Activated CD4-positive, alpha-beta T cell treated with anti-CD3 and anti-CD28 coated beads, Interleukin-2, amount 10 ng/mL, durations not matched to agents 7 days and 5 days (primary cell): ENCODE measurements at regions not wholly inside any gene's neighbourhood (a gene's known extent, or its start where the extent isn't known, plus 50 kb on each side); places are given as distances from the start of the nearest gene placed in this dataset.

Experiments used
- CTCF ChIA-PET: fragments of 350-600 bp; sonication (Branson Sonifier 250); formaldehyde crosslinking; loops from one replicate; lab custom pipeline; 2021; ENCODE audit warnings: antibody characterized with exemption; lab: Charles Lee
- POLR2A ChIA-PET: fragments of 350-600 bp; sonication (Branson Sonifier 250); formaldehyde crosslinking; loops from one replicate; lab custom pipeline; 2021; ENCODE audit warnings: antibody characterized with exemption; lab: Charles Lee
- DNase-seq: peaks from one replicate; pipeline ENCODE4 v3.0.0-alpha.2; 2020
- H3K27ac Mint-ChIP-seq: one replicate; pipeline ENCODE4 v1.8.0; 2021; ENCODE audit warnings: mild to moderate bottlenecking, moderate library complexity, mixed read lengths
- H3K27me3 Mint-ChIP-seq: one replicate; pipeline ENCODE4 v1.8.0; 2021; ENCODE audit warnings: mixed read lengths
- H3K36me3 Mint-ChIP-seq: one replicate; pipeline ENCODE4 v1.8.0; 2021; ENCODE audit warnings: low read depth, mixed read lengths
- H3K4me1 Mint-ChIP-seq: one replicate; pipeline ENCODE4 v1.8.0; 2021; ENCODE audit warnings: mixed read lengths
- H3K4me3 Mint-ChIP-seq: one replicate; pipeline ENCODE4 v1.8.0; 2021; ENCODE audit warnings: mild to moderate bottlenecking, moderate library complexity, mixed read lengths
- H3K9me3 Mint-ChIP-seq: one replicate; pipeline ENCODE4 v1.8.0; 2021; ENCODE audit warnings: mixed read lengths

DNA sequence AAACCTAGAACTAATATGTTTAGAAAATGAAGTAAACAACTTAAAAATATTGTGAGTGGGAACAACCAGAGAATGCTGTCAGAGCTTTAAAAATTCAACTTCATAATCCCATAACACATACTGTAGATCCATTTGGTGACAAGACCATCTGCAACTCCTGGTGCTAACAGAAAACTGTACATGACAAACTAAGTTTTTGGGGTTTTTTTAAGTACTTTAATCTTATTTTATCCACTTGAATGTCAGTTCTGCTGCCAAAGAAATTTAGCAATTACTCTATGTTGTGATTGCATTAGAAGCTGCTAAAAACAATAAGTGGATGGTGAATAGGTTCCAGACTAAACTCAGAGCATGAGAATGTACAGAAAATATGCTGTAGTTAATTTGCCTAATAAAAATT lies 345.4 kb downstream of the COL12A1 start:
- POLR2A ChIA-PET: no interaction called here
- CTCF ChIA-PET: no interaction called here

DNA sequence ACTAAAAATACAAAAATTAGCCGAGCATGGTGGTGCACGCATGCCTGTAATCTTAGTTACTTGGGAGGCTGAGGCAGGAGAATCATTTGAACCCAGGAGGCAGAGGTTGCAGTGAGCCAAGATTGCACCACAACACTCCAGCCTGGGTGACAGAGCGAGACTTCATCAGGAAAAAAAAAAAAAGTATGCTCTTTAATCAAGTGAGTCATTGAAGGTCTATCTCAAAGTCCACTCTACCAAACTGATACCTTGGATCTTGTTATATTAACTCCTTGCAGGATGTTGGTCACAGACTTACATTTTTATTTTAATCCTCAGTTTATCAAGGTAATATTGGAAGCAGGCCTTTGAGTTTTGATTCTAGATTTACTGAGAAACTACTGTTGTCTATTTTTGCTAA lies 348.7 kb downstream of the COL12A1 start:
- no peaks in the 10 kb centered on the region for H3K27me3 Mint-ChIP-seq
- no peak overlapping the region for H3K4me3 Mint-ChIP-seq
- no peak overlapping the region for H3K27ac Mint-ChIP-seq
- H3K4me1 Mint-ChIP-seq: no peaks in the 10 kb centered on the region
- ChIA-PET POLR2A (no interaction called here), CTCF (no interaction called here)
- no peaks in the 10 kb centered on the region for H3K36me3 Mint-ChIP-seq
- H3K9me3 Mint-ChIP-seq: no peaks in the 10 kb centered on the region
- no peak for DNase-seq

More for the DNA sequence above, 345.4 kb downstream of the COL12A1 start:
- H3K27ac Mint-ChIP-seq: no peak overlapping the region
- H3K9me3 Mint-ChIP-seq: no peaks in the 10 kb centered on the region
- H3K27me3 Mint-ChIP-seq: no peaks in the 10 kb centered on the region
- no peaks in the 10 kb centered on the region for H3K4me1 Mint-ChIP-seq
- no peaks in the 10 kb centered on the region for H3K36me3 Mint-ChIP-seq
- no peak overlapping the region for H3K4me3 Mint-ChIP-seq
- no peak for DNase-seq

DNA sequence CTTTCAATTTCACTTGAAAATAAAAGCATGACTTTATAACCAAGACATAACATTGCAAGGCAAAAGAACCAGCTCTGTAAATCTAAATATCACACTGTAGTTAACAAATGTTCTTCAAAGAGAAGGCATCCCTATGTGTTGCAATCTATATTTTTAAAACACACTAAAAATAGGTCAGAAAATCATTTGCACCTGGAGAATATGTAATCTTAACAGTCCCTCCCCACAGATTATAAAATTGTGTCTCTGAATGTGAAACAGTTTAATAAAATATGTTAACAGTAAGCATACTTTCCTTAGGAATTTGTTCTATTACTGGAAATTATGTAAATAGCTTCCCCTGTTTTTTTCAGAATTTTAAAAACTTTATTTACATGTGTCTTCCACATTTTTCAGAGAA lies 351.9 kb downstream of the COL12A1 start:
- Mint-ChIP-seq H3K27me3 (no peaks in the 10 kb centered on the region), H3K36me3 (no peaks in the 10 kb centered on the region), H3K9me3 (no peaks in the 10 kb centered on the region), H3K4me3 (no peak overlapping the region), H3K4me1 (no peaks in the 10 kb centered on the region), H3K27ac (no peak overlapping the region)
- CTCF ChIA-PET: no interaction called here
- no peak for DNase-seq
- POLR2A ChIA-PET: no interaction called here

DNA sequence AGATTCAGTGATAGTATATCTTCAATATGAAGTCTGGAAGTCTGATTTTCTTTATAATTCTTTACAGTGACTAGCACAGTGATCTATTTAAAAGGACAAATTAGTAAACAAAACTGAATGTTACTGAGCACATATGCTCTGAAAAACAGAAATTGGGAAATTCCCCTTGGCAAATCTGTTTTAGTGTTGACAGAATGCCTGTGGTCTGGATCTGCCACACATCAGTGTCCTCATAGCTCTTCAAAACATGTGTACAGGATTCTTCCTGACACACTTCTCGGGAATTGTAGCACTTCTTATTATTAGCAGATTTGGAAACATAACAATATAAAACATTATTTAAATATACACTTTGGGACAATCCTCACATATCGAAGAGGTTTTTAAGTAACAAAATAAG lies 354.3 kb downstream of the COL12A1 start:
- Mint-ChIP-seq H3K4me3 (no peak overlapping the region), H3K9me3 (no peaks in the 10 kb centered on the region), H3K36me3 (no peaks in the 10 kb centered on the region), H3K27ac (no peak overlapping the region), H3K4me1 (no peaks in the 10 kb centered on the region), H3K27me3 (no peaks in the 10 kb centered on the region)
- ChIA-PET CTCF (no interaction called here), POLR2A (no interaction called here)
- no peak for DNase-seq

DNA sequence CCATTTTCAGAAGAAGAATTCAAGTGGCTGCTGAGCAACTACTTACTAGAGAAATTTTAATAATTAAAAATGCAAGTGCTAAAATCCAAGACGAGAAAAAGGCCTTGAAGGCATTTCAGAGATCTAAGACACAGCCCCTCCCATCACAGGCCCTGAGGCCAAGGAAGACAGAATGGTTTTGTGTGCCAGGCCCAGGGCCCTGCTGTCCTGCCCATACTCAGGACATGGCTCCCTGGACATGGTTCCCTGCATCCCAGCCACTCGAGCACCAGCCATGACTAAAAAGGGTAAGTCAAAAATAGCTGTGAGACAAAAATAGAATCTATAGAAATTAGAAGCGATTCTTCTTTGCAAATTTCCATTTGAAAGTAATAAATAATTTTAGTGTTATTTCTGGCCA lies 364.9 kb downstream of the COL12A1 start:
- H3K27ac Mint-ChIP-seq: no peak overlapping the region
- H3K4me3 Mint-ChIP-seq: no peak overlapping the region
- no peak for DNase-seq
- no peaks in the 10 kb centered on the region for H3K36me3 Mint-ChIP-seq
- ChIA-PET CTCF (no interaction called here), POLR2A (no interaction called here)
- no peaks in the 10 kb centered on the region for H3K4me1 Mint-ChIP-seq
- H3K27me3 Mint-ChIP-seq: no peaks in the 10 kb centered on the region
- peaks cover 4% of the 10 kb centered on the region for H3K9me3 Mint-ChIP-seq

DNA sequence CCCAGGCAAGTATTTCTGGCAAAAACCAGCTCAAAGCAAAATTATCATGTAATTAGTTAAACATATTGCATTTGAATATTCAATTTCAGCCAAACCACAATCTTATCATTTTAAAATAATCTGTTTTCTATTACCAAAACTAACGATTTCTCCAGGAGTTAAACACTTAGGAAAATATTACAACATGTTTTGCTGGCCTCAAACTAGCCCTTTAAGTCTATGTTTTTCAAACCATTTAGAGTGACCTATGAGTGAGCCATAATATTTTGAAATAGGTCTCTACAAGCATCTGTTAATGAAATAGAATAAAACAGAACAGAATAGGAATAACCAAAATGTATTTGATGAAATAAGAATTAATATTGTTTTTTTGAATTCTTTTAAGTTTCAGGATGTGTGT lies 370.9 kb downstream of the COL12A1 start:
- POLR2A ChIA-PET: no interaction called here
- no peaks in the 10 kb centered on the region for H3K4me1 Mint-ChIP-seq
- no peak overlapping the region for H3K4me3 Mint-ChIP-seq
- no peak overlapping the region for H3K27ac Mint-ChIP-seq
- no peaks in the 10 kb centered on the region for H3K27me3 Mint-ChIP-seq
- CTCF ChIA-PET: no interaction called here
- H3K9me3 Mint-ChIP-seq: peaks cover 3% of the 10 kb centered on the region
- H3K36me3 Mint-ChIP-seq: no peaks in the 10 kb centered on the region
- no peak for DNase-seq

DNA sequence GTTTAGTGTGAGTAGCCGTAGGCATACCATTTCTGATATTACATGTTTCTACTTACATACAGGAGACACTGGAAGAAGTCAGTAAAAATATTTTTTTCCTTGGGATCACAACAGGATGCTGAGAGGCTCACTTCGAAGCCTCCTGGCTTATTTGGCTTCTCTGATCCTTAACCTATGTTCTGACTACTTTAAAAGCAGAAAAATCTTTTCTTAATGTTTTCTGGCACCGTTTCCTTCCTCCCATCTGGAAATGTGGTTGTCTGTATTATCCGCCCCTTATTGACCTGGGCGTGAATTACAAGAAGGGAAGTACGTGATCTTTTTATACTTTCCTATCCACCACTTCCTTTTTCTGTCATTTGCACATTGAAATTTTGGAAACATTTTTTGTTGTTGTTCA lies 379.6 kb downstream of the COL12A1 start:
- Mint-ChIP-seq H3K36me3 (no peaks in the 10 kb centered on the region), H3K27ac (no peak overlapping the region), H3K4me1 (no peaks in the 10 kb centered on the region), H3K9me3 (peaks cover 8% of the 10 kb centered on the region), H3K4me3 (no peak overlapping the region), H3K27me3 (no peaks in the 10 kb centered on the region)
- ChIA-PET POLR2A (no interaction called here), CTCF (no interaction called here)
- no peak for DNase-seq

DNA sequence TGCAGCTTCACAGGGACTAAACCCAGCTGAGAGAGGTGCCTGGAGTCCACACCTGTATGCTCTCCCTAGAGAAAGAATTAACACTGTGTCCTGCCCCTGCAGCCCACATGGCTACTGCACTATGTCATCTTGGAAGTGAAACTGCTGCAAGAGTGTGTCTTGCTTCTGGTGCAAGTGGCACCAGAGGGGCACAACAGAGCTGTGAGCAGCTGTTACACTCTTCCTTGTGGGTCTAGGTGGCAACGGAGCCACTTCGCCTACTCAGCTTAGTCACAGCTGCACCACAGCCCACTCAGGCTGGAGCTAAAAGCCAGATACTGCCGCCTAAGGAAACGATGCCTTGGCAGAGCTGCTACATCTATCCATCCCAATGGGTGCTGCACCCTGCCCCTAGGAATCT lies 391.4 kb downstream of the COL12A1 start:
- Mint-ChIP-seq H3K27ac (no peak overlapping the region), H3K27me3 (no peaks in the 10 kb centered on the region), H3K4me1 (no peaks in the 10 kb centered on the region), H3K9me3 (peaks cover 10% of the 10 kb centered on the region), H3K4me3 (no peak overlapping the region), H3K36me3 (no peaks in the 10 kb centered on the region)
- no peak for DNase-seq
- ChIA-PET CTCF (no interaction called here), POLR2A (no interaction called here)

DNA sequence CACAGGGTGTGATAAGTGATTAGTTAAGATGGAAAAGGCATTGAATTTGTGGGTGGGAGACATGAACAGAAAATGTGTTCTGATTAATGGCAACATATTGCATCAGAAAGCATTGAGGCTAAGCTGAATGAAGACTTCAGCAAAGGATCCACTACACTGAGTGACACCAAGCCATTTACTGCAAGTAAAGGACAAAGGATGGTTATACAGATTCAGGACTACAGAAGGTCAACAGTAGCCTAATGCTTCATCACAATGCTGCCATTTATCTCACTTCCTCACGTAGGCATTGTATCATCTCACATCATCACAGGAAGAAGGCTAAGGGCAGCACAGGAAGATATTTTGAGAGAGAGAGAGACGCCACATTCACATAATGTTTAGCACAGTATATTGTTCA lies 398.2 kb downstream of the COL12A1 start:
- Mint-ChIP-seq H3K9me3 (no peaks in the 10 kb centered on the region), H3K27ac (no peak overlapping the region), H3K4me3 (no peak overlapping the region), H3K27me3 (no peaks in the 10 kb centered on the region), H3K4me1 (no peaks in the 10 kb centered on the region), H3K36me3 (no peaks in the 10 kb centered on the region)
- POLR2A ChIA-PET: no interaction called here
- DNase-seq: no peak
- CTCF ChIA-PET: no interaction called here

DNA sequence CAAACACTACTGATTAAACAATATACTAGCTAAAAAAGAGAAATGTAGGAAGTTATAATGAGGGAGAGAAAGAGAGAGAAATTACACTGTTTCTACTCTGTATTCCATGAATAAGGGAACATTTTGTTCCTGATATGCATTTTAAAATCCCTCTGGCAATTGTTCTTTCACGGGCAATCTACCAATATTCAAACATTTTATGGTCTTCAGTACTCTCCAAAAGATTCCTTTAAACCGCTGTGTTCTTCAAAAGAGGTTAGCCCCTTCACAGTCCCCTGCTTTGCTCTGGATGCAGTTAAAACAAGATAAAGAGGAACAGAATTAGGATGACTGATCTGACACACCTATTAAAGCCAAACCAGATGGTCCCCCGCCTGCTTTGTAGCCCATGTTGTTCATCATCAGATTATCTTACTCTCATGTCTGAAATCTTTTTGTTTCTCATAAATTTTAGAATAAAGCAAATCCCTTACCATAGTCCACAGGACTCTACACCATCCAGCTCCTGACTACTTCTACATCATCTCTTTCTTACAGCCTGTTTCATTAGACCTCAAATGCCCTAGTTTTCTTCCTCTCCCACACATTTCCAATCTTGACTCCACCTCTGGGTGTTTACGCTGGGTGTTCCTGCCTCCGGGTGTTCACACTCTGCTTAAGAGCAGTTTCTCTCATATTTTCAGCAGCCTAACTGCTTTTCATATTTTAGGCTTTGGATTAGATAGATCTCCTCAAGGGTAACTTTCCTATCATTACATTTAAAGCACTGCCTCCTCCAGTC lies 399.7 kb downstream of the COL12A1 start:
- Mint-ChIP-seq H3K27ac (no peak overlapping the region), H3K36me3 (no peaks in the 10 kb centered on the region), H3K4me3 (no peak overlapping the region), H3K4me1 (no peaks in the 10 kb centered on the region), H3K27me3 (no peaks in the 10 kb centered on the region), H3K9me3 (no peaks in the 10 kb centered on the region)
- CTCF ChIA-PET: no interaction called here
- DNase-seq: no peak
- POLR2A ChIA-PET: no interaction called here

DNA sequence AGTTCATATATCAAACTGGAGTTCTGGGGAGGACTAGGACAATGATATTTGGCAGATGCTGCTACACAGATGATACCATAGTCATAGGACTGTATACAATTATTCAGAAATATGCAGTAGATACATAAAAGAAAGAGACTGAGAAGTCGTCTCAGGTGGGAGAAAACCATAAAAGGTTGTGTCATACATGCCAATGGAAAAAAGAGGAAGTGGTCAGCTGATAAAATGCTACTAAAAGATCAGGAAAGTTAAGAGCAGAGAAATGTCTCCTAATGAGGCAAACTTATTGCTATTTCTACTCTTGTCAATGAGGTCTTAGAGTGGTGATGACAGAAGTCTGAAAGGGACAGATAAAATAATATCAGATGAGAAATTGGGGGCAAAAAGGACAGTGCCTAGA lies 407.6 kb downstream of the COL12A1 start:
- ChIA-PET CTCF (no interaction called here), POLR2A (no interaction called here)
- Mint-ChIP-seq H3K36me3 (no peaks in the 10 kb centered on the region), H3K4me3 (no peak overlapping the region), H3K27me3 (no peaks in the 10 kb centered on the region), H3K9me3 (peaks cover 11% of the 10 kb centered on the region), H3K27ac (no peak overlapping the region), H3K4me1 (no peaks in the 10 kb centered on the region)
- no peak for DNase-seq

DNA sequence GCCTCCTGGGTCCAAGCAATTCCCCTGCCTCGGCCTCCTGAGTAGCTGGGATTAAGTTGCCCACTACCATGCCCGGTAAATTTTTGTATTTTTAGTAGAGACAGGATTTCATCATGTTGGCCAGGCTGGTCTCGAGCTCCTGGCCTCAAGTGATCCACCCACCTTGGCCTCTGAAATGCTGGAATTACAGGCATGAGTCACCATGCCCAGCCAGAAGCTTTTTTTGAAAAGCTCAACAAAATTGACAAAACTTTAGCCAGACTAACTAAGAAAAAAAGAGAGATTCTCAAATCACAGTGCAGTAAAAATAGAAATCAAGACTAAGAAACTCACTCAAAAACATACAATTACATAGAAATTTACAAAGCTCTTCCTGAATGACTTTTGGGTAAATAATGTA lies 420.6 kb downstream of the COL12A1 start:
- POLR2A ChIA-PET: no interaction called here
- CTCF ChIA-PET: no interaction called here
- no peaks in the 10 kb centered on the region for H3K27me3 Mint-ChIP-seq
- peaks cover 3% of the 10 kb centered on the region for H3K9me3 Mint-ChIP-seq
- no peak for DNase-seq
- no peaks in the 10 kb centered on the region for H3K36me3 Mint-ChIP-seq
- H3K27ac Mint-ChIP-seq: no peak overlapping the region
- H3K4me1 Mint-ChIP-seq: no peaks in the 10 kb centered on the region
- H3K4me3 Mint-ChIP-seq: no peak overlapping the region

DNA sequence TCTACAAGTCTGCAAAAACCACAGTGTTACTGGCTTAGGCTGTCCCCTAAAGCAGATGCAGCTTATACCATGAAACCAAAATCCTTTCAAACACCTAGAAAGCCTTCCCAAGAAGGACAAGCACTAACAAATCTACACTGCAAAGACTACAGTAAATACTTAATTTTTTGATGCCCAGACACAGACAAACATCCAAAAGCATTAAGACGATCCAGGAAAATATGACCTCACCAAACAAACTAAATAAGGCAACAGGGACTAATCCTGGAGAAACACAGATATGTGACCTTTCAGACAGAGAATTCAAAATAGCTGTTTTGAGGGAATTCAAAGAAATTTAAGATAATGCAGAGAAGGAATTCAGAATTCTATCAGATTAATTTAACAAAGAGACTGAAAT lies 423.5 kb downstream of the COL12A1 start:
- POLR2A ChIA-PET: no interaction called here
- H3K27me3 Mint-ChIP-seq: no peaks in the 10 kb centered on the region

DNA sequence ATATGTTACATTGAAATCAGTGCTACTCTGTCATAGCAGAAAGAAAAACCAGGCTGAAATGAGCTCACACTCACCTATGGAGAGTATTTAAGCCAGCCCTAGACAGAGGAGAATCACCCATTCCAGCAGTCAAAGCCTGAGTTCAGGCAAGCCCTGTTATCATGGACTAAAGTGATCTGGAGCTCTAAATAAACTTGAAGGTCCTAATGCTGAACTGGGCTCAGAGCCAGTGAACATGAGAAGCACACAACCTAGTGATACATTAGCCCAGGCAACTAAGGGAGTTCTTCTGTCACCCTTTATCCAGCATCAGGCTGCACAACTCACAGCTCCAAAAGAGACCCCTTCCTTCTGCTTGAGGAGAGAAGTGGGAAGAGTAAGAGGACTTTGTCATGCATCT lies 425.0 kb downstream of the COL12A1 start:
- DNase-seq: no peak
- Mint-ChIP-seq H3K4me3 (no peak overlapping the region), H3K27me3 (no peaks in the 10 kb centered on the region), H3K27ac (no peak overlapping the region), H3K9me3 (no peaks in the 10 kb centered on the region), H3K36me3 (no peaks in the 10 kb centered on the region), H3K4me1 (no peaks in the 10 kb centered on the region)
- POLR2A ChIA-PET: no interaction called here
- CTCF ChIA-PET: no interaction called here

More for the DNA sequence above, 423.5 kb downstream of the COL12A1 start:
- Mint-ChIP-seq H3K27ac (no peak overlapping the region), H3K9me3 (no peaks in the 10 kb centered on the region), H3K36me3 (no peaks in the 10 kb centered on the region), H3K4me3 (no peak overlapping the region), H3K4me1 (no peaks in the 10 kb centered on the region)
- DNase-seq: no peak
- CTCF ChIA-PET: no interaction called here
